A549 (cell line): ENCODE measurements at regions not wholly inside any gene's neighbourhood (a gene's known extent, or its start where the extent isn't known, plus 50 kb on each side); places are given as distances from the start of the nearest gene placed in this dataset.

Experiments used
- JUNB ChIP-seq: fragments of >200 bp; sonication (Bioruptor Twin); formaldehyde crosslinking; IDR thresholded peaks from 2 replicates; pipeline ENCODE4 v1.6.1; 2016
- RAD21 ChIP-seq, 2 experiments: fragments of >200 bp in 1 of 2; sonication (Bioruptor Twin) in 1 of 2; formaldehyde crosslinking in 1 of 2; IDR thresholded peaks in 1 of 2; conservative IDR thresholded peaks in 1 of 2; 2 replicates in 1 of 2; 3 replicates in 1 of 2; pipeline ENCODE4 v1.6.1; 2012 to 2018; ENCODE audit warnings: inconsistent platforms in 1 of 2

- TF ChIP-seq RAD21 (conservative IDR thresholded peaks at IDR 0.05 in 1 of 2, IDR thresholded peaks at IDR 0.05 in 1 of 2) (no peak), JUNB (no peak)
These were observed 149.3 kb downstream of the PCTP start for GRCh38 chr17:55900188-55900587.
